Prostate gland (tissue), 2 donors: ENCODE measurements at regions not wholly inside any gene's neighbourhood (a gene's known extent, or its start where the extent isn't known, plus 50 kb on each side); places are given as distances from the start of the nearest gene placed in this dataset.

ENCODE experiments used
- DNase-seq: peaks from one replicate; pipeline ENCODE4 v3.0.0-alpha.2; 2019; ENCODE audit warnings: low spot score
- H3K27ac ChIP-seq, 2 donors: fragments of 200-600 bp; sonication (generic); 2 replicates each; pipeline ENCODE4 v1.5.1; 2017 to 2019
- H3K27me3 ChIP-seq: fragments of 200-600 bp; sonication (generic); replicated peaks from 2 replicates; pipeline ENCODE4 v1.5.1; 2019; ENCODE audit not compliant: insufficient read depth
- H3K36me3 ChIP-seq, 2 donors: fragments of 200-600 bp; sonication (generic); 1 replicate in 1 of 2; 2 replicates in 1 of 2; pipeline versions ENCODE4 v1.5.1 to v1.8.1; 2017 to 2019
- H3K4me1 ChIP-seq: fragments of 200-600 bp; sonication (generic); replicated peaks from 2 replicates; pipeline ENCODE4 v1.5.1; 2019
- H3K4me3 ChIP-seq, 2 donors: fragments of 200-600 bp; sonication (generic); 2 replicates each; pipeline ENCODE4 v1.5.1; 2017 to 2019
- H3K9me3 ChIP-seq: fragments of 200-600 bp; sonication (generic); 2 replicates; pipeline ENCODE4 v1.5.1; 2017
- POLR2A ChIP-seq: fragments of 450-650 bp; IDR thresholded peaks from one replicate; pipeline ENCODE4 v1.6.1; 2016; ENCODE audit warnings: antibody characterized with exemption, mild to moderate bottlenecking
- POLR2AphosphoS5 ChIP-seq: sonication (generic); formaldehyde crosslinking; IDR thresholded peaks from one replicate; pipeline ENCODE4 v1.6.1; 2017; ENCODE audit warnings: antibody characterized with exemption
- WGBS: methylation state at CpG from one replicate; pipeline ENCODE4 v1.1.5; 2018; 5-methylcytosine and 5-hydroxymethylcytosine counted together
- intact Hi-C: fragments of 100-400 bp; cut with DNase I; formaldehyde crosslinking; loops from one replicate; pipeline ENCODE4 v1.14.2; 2022
- TF ChIP-seq, protein P1 (sequence below), 4 experiments: fragments of 200-600 bp in 2 of 4; fragments of 450-650 bp in 2 of 4; sonication (generic) in 2 of 4; IDR thresholded peaks; 1 replicate in 3 of 4; 2 replicates in 1 of 4; pipeline ENCODE4 v1.5.1; 2016 to 2019; ENCODE audit warnings: antibody characterized with exemption in 4 of 4, mild to moderate bottlenecking in 2 of 4, moderate library complexity in 2 of 4

DNA sequence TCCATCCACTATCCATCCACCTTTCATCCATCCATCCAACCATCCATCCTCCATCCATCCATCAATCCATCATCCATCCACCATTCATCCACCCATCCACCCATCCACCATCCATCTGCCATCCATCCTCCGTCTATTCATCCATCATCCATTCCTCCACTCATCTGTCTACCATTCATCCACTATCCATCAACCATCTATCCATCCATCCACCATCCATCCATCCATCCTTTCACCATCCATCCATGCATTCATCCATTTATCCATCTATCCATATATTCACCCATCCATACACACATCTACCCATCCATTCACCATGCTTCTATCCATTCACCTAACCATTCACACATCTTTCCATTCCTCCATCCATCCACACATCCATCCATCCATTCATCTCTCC, 207.0 kb upstream of the CDH4 start:
- 100% methylated on average over 1 of the region's 1 CpG for WGBS
- no peaks in the 10 kb centered on the region for H3K27me3 ChIP-seq
- H3K27ac ChIP-seq = no peak overlapping the region
- H3K4me1 ChIP-seq = no peaks in the 10 kb centered on the region
- H3K9me3 ChIP-seq = no peaks in the 10 kb centered on the region
- TF ChIP-seq POLR2AphosphoS5 = no peak
- no peaks in the 10 kb centered on the region for H3K36me3 ChIP-seq
- H3K4me3 ChIP-seq = no peak overlapping the region
- DNase-seq = no peak
- intact Hi-C loops = no loop called here

DNA sequence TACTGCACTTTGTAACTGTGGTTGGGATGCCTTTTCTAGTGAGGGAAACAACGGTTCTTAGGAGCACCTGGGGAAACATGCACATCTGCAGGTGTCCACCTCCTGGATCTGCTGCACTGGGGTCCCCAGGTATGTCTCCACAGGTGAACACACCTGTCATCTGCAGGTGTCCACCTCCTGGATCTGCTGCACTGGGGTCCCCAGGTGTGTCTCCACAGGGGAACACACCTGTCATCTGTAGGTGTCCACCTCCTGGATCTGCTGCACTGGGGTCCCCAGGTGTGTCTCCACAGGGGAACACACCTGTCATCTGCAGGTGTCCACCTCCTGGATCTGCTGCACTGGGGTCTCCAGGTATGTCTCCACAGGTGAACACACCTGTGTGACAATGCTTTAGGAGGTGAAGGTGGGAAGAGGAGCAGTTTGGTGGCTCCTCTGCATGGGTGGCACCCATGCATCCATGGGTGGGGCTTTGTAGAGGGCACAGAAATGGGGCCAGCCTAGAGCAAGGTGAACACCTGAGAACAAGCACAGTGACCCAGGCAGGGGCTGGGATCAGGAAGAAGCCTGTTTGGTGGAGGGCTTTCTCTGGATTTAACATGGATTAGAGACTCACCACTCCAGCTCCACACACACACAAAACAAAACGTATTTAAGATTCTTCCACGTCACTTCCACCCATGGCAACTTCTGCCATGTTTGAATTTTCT, 206.0 kb upstream of the CDH4 start:
- DNase-seq = no peak
- Histone ChIP-seq H3K27me3 (peaks cover under 1% of the 10 kb centered on the region), H3K4me1 (no peaks in the 10 kb centered on the region), H3K27ac (no peak overlapping the region), H3K36me3 (no peaks in the 10 kb centered on the region), H3K4me3 (no peak overlapping the region), H3K9me3 (no peaks in the 10 kb centered on the region)
- TF ChIP-seq POLR2A = no peak
- no peak for TF ChIP-seq POLR2AphosphoS5
- TF ChIP-seq, protein P1, sequence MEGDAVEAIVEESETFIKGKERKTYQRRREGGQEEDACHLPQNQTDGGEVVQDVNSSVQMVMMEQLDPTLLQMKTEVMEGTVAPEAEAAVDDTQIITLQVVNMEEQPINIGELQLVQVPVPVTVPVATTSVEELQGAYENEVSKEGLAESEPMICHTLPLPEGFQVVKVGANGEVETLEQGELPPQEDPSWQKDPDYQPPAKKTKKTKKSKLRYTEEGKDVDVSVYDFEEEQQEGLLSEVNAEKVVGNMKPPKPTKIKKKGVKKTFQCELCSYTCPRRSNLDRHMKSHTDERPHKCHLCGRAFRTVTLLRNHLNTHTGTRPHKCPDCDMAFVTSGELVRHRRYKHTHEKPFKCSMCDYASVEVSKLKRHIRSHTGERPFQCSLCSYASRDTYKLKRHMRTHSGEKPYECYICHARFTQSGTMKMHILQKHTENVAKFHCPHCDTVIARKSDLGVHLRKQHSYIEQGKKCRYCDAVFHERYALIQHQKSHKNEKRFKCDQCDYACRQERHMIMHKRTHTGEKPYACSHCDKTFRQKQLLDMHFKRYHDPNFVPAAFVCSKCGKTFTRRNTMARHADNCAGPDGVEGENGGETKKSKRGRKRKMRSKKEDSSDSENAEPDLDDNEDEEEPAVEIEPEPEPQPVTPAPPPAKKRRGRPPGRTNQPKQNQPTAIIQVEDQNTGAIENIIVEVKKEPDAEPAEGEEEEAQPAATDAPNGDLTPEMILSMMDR (IDR thresholded peaks at IDR 0.05) = no peak
- intact Hi-C loops = no loop called here
- WGBS = 68% methylated on average over 3 of the region's 3 CpGs

DNA sequence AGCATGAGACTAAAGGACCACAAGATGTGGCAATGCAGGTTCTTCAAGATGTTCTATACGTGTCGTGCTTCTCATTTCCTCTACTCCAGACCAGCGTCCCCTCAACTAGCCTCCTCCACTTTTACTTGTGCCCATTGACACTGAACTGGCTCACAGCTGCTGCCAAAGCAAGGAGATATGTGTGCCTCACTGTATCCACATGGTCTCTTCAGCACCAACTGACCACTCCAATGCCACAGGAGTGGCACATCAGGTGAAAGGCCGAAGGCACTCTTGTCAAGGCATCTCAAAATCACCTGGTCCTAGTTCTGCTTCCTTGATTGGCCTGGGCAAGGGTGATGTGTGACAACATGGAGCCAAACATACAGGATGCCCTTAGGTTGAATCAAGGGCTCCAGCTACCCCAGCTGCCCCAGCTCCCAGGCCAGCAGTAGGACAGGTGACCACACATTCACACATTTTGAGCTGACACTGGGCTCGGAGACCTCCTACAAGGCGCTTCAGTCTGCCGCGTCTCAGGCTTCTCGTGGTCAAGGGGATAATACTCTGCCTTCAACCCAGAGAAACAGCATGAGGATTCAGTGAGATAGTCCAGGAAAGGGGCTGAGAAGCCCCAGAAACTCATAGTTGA, 205.2 kb upstream of the CDH4 start:
- Histone ChIP-seq H3K27ac (no peak overlapping the region), H3K4me1 (no peaks in the 10 kb centered on the region), H3K9me3 (no peaks in the 10 kb centered on the region), H3K4me3 (no peak overlapping the region), H3K27me3 (peaks cover 3% of the 10 kb centered on the region), H3K36me3 (no peaks in the 10 kb centered on the region)
- TF ChIP-seq, protein P1 (IDR thresholded peaks at IDR 0.05) = no peak
- no peak for TF ChIP-seq POLR2AphosphoS5
- no peak for TF ChIP-seq POLR2A
- intact Hi-C loops = no loop called here
- DNase-seq = no peak
- 82% methylated on average over 9 of the region's 9 CpGs for WGBS

DNA sequence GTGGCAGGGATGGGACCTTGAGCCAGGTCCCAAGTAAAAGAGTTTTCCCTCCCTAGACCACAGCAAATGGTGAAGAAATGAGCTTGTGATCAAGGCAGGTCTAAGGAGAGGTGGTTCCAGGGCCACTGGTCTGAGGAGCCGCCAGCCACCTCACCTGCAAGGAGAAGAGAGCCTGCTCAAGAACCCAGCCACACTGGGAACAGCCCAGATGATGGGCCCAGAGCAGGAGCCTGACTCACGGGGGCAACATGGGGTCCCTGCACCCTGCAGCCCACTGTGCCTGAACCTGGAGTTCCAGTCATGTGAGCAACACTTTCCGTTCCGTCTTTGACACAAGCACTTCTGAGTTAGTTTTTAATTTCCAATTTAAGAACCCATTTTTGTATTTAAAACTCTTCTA, 204.5 kb upstream of the CDH4 start:
- no peaks in the 10 kb centered on the region for H3K36me3 ChIP-seq
- no peaks in the 10 kb centered on the region for H3K9me3 ChIP-seq
- intact Hi-C loops = no loop called here
- H3K4me3 ChIP-seq = no peak overlapping the region
- H3K4me1 ChIP-seq = no peaks in the 10 kb centered on the region
- H3K27ac ChIP-seq = no peak overlapping the region
- no peak for DNase-seq
- 95% methylated on average over 4 of the region's 4 CpGs for WGBS
- peaks cover 3% of the 10 kb centered on the region for H3K27me3 ChIP-seq
- no peak for TF ChIP-seq POLR2A
- no peak for TF ChIP-seq POLR2AphosphoS5
- TF ChIP-seq, protein P1 (IDR thresholded peaks at IDR 0.05) = no peak

DNA sequence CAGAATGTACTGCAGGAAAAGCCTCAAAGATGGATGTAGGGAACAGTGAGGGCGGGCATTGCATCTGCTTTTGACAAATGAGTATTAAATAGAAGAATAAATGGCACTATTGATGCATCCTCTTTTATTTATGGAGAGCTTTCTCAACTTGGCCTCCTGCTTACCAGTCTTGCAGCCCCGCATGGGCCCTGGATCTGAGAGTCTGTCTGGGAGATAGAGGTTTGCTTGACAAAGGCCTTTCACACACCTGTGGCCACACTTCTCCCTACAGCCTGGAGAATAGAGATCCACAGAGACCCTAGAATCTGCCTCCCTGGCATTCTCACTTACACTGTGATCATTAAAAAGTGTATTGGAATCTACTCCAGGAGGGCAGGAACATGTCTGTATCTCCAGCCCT, 203.8 kb upstream of the CDH4 start:
- DNase-seq = no peak
- no peaks in the 10 kb centered on the region for H3K36me3 ChIP-seq
- TF ChIP-seq POLR2AphosphoS5 = no peak
- no peak for TF ChIP-seq POLR2A
- TF ChIP-seq, protein P1 (IDR thresholded peaks at IDR 0.05) = no peak
- H3K4me1 ChIP-seq = no peaks in the 10 kb centered on the region
- intact Hi-C loops = no loop called here
- H3K4me3 ChIP-seq = no peak overlapping the region
- H3K9me3 ChIP-seq = no peaks in the 10 kb centered on the region
- WGBS = 96% methylated on average over 2 of the region's 2 CpGs
- no peak overlapping the region for H3K27ac ChIP-seq
- peaks cover 3% of the 10 kb centered on the region for H3K27me3 ChIP-seq
